T-helper 1 cell treated with Interleukin-12 subunit alpha and Interleukin-12 subunit beta and Interleukin-4 antibody, amounts not matched to agents 30 ng/mL and 1 ng/mL, for 36 hours (primary cell): ENCODE measurements at regions not wholly inside any gene's neighbourhood (a gene's known extent, or its start where the extent isn't known, plus 50 kb on each side); places are given as distances from the start of the nearest gene placed in this dataset.
"Not testable (repeated sequence)": the region's sequence is repeated elsewhere in the genome, so short reads cannot be mapped to it uniquely, and the experiment has no call there.

Experiments used
- intact Hi-C: fragments of 100-400 bp; cut with micrococcal nuclease; formaldehyde crosslinking; loops from one replicate; pipeline ENCODE4 v1.15.1; 2024

DNA sequence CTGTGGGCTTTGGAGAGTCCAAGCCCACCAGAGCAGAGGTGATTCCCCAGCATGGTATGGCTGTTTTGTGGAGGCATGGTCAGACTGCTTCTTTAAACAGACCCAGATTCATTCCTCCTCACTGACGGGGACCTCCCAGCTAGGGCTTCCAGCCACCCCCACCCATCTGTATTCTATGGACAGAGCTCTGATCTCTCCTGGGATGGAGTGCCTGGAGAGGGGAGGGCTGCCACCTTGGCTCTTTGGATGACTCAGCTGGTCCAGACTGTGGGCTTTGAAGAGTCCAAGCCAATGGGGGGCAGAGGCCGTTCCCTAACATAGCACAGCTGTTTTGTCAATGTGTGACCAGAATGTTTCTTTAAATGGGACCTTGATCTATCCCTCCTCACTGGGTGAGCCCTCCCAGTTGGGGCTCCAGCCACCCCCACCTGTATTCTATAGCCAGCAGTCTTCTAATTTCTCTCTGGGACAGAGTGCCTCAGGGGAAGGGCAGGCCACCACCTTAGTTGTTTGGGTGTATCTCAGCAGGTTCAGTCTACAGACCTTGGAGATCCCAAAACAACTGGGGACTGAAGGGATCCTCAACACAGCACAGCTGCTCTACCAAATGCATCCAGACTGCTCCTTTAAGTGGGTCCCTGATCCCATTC is 122.0 kb upstream of the OSTN start:
- intact Hi-C loops: no loop called here

DNA sequence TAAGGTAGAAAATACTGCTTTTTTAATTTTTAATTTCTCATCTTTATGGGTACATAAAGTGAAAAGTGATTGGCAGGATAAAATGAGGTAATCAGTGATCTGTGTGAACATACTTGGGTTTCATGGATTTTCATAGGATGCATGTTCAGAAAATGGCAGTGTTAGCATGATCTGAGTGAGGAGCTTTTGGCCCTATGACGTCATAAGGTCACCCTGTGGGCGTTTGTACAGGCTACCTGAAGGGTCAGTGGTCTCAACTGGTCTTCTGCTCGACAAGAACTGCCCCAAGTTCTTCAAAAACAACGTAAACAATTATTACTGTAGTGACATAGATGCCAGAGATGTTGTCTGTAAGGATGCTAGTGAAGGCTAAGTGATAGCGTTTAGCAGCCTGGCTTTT is 124.5 kb upstream of the OSTN start:
- intact Hi-C loops: no loop called here

DNA sequence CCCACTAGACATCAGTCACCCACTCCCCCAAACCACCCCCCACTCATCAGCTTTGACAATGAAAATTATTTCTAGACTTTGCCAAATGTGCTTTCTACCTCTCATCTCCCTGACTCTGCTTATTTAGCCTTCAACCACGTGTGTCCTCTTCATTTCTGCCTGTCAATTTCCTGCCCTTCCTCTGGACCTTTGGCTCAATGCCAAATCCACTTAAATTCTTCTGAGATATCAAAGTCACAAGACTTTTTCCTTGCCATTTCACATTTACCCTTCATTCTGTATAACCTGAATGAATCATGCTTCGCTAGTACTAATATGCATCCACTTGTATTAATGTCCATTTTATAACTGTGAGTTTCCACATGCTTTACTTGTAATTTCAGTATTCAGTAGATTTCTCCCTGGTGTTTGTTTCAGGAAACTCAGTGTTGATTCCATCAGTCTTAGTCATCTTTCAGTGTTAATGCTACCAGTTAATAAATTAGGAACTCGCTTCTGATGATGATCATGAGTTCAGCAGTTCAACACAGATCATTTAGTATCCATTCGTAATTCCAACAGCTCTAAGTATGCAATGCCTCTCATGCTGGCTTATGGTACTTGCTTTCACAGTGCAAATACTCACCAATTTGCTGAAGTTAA is 128.2 kb upstream of the OSTN start:
- intact Hi-C loops: no loop called here

DNA sequence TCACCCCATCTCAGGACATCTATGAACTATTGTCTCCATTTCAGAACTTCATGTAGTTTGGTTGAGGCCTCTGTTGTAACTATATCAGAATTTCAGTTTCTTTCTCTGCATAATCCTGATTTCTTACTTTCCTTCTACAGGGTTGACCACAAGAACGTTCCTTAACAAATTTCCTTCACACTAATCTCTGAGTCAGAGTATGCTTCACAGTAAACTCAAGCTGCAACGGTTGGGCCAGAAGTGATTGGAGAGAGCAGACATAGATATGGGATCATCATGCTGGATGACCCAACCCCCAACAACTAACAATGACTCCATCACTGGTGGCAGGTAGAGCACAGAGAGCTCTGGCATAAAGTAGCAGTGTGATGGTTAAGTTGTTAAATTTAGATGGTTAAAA is 128.8 kb upstream of the OSTN start:
- intact Hi-C loops: no loop called here

DNA sequence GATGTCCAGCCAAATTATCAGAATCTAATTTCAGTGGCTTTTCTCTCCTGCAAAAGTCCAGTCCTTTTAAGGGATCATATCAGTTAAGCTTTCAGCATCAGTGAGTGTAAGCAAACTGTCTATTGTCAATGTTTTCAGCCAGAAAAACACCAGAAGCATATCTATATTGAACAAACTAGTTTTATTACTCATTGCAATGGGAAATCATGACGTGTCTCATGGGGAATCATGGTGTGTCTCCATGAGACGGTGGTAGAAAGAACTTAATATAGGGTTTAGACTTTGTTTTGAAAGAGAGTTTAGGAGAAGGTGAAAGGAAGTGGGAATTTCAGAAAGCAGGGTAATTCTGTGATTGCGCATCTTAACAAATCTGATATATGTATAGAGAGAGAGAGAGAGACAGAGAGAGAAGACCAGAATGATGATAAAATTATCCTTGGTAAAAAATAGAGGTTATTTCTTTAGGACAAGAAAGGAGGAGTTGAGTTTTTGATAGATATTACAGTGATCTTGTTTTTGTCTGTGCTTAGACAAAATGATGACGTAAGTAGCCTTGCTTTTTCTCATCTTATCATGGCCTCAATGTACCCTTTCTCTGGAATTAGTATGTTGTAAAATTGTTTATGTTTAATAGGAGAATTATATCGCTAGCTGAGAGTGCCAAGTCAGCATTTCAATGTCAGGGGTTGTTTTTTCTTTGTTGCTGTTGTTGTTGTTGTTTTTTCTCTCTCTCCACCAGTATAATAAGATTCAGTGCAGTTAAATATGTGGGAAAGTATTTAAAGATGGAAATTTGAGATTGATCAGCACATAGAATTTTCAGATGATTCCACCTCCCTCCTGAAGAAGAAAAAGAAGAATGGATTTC is 129.9 kb upstream of the OSTN start:
- intact Hi-C loops: no loop called here

DNA sequence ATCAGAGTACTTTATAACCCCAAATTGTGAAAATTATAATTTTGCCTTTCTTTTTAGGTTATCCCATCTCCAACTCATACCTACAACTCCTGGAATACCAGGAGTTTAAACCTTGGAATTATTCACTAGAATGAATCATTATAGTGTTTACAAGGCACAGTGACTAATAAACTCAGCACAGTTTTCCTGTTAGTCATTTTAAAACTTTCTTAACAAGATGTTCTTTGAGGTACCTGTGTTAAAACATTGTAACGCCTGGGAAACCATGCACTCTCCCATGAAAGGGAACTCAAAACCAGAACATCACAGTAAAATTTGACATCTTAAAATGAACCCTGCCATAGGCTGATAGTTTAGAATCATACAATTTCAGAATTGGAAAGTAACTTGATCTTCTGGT is 132.4 kb upstream of the OSTN start:
- intact Hi-C loops: no loop called here

DNA sequence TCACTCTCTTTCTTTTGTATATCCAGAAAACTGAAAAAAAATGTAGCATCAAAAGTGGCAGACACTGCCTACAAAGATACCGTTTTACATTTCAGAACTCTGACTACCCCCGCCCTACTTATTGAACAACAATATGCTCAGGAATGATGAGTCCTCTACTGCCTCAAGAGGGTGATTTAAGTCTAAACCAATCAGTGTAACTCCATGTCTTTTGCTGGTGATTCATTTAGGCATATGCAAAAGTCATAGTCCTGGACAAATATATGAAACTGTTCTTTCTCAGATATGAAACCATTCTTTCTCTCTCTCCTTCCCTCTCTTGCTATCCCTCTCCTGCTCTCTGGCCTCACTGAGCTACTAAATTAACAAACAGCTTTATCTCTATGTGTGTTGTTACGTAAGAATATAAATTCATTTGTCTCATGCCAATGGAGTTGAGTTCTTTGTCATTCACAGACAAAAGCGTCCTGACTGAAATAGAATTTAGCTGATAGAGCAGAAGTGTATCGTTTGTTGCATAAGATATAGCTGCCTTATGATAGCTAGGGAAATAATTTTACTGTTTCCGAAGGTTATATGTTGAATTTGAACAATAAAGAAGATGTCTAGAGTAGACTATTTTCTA is 133.7 kb upstream of the OSTN start:
- intact Hi-C loops: no loop called here

DNA sequence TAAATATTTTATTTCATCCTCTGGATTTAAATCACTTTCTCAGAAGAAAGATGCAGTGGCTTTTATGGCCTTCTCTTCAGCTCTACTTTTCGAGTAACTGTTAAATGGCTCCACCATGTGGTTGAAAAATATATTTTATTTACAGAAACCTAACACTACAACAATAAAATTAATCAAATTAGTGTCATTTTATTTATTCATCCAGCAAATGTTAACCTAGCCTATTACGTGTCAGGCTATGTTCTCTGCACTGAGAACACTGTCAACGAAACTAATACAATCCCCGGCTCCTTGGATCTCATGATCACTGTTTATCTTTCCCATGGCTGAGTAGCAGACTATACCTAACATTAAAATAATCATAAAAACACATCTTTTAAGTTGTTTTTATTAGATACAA is 148.0 kb upstream of the OSTN start:
- intact Hi-C loops: loop anchor here (1.0 to 2.0 kb wide), 3 partner anchors 167 to 1084 kb away; no protein-coding TSS in a partner anchor

DNA sequence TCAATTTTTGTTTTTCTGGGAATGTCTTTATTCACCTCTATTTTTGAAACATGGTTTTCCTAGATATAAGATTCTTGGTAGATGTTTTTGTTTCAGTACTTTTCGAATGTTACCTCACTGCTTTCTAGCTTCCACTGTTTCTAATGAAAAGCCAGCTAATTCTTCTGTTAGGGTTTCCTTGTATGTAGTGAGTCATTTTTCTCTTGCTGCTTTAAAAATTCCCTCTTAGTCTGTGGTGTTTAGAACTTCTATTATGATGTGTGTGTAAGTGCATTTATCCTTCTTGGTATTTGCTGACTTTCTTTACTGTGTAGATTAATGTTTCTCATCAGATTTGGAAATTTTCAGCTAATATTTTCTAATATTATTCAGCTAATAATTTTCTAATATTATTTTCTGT is 151.1 kb upstream of the OSTN start:
- intact Hi-C loops: no loop called here

DNA sequence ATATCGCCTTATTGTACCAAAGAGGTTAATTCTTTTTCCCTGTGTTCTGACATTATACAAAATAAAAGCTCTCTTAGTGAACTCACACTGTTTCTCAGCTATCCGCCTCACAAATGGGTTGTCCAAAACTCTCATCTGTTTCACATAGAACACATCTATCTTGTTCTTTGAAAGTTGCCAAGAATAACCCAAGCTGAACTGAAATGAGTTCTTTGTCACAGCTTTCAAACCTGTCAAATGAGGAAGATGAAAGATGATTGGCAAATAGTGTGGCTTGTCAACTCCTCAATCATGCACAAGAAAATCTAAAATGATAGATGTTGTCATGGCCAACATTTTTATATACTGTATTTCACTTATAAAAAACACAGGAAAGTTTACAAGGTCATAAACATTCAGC is 168.1 kb upstream of the OSTN start:
- intact Hi-C loops: no loop called here

DNA sequence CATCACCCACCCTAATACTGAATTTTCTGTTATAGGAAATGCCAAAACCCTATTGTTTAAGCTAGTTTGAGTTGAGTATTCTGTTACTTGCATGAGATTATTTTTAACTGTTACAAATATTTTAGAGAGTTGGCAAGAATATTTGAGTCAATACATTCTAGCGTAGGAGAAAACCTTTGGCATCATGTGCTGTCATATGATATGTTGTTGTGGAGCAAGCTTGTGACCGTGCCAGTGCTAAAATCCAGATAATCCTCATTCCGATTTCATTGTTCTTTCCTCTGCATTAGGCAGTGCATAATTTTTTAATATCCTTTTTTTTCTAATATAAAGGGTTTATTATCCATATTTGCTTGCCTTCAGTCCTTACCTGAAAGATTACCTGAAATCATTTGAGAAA is 168.0 kb upstream of the GMNC start:
- intact Hi-C loops: no loop called here

DNA sequence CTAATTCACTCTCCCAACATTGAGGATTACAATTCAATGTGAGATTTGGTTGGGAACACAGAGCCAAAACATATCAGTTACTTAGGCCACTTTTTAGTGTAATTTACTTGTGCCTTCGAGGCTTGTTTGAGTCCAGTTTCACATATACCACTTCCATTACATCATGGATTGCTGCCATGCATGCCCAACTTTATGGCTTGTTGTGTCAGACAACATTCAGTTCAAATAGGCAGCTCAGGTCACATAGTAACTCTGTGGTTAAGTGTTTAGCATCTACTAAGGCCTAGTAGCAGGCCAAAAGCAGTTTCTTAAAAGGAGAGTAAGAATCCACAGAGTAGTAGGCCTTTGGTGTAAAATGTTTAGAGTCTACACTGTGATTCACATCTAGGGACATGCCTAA is 164.3 kb upstream of the GMNC start:
- intact Hi-C loops: no loop called here

DNA sequence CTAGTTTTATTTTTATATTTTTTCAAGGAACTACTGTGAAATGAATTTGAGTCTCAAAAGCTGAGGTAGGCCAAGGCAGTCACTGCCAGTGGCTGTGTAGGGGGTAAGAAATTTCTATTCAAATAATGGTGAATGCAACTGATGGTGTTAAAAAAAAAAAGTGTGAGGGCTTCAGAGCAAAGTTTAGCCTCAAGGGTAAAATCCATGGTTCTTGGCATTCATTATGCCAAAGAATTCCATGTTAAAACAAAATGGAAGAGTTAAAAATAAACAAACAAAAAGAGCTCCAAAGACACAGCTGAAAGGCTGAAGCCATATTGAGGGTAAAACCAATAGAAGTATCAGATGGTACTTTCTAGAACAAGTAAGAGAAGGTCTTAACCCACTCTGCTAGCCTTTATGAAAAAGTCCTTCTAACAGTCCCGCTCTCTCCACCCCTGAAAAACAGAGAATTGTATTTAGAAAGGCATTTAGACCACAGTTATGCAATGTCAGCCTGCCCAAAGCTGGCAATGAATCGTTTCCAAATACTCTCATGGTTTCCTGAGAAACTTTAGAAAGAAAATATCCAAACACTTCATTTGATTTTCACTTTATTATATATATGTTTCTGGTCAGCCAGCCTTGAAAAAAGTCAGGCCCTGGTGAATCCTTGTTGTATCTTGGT is 158.4 kb upstream of the GMNC start:
- intact Hi-C loops: no loop called here

DNA sequence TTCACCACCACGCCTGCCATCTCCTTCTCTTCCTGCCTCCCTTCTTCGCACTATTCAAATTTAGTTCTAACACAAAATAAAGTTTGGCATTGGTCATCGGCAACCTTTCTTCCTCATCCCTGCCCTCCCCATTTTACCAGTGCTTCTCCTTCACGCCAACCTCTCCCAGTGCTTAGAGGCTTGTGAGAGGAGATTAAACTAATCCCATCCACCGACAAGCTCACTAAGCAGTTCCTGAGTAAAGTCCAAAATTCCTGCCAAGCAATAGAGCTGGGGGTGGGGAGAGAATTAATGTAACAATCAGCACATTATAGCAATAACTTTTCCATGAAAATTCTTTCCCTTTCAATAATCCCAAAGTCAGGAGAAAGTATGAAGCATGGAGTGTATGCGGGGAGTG is 157.4 kb upstream of the GMNC start:
- intact Hi-C loops: no loop called here

DNA sequence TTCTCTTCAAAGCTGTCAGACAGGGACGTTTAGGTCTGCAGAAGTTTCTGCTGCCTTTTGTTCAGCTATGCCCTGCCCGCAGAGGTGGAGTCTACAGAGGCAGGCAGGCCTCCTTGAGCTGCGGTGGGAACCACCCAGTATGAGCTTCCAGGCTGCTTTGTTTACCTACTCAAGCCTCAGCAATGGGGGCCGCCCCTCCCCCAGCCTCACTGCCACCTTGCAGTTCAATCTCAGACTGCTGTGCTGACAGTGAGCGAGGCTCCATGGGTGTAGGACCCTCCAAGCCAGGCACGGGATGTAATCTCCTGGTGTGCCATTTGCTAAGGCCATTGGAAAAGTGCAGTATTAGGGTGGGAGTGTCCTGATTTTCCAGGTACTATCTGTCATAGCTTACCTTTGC is 153.5 kb upstream of the GMNC start:
- intact Hi-C loops: not testable (repeated sequence)

DNA sequence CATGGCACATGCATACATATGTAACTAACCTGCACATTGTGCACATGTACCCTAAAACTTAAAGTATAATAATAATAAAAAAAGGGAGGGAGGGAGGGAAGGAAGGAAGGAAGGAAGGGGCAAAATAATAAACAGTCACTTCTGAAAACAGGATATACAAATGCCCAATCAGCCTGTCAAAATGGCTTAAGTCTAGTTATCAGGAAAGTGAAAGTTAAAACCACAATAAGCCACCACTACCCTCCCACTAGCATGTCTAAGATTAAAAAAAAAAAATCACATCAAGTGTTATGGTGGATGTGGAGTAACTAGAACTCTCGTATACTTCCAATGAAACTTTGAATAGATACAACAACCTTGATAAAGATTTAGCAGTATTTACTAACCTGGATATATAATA is 145.6 kb upstream of the GMNC start:
- intact Hi-C loops: no loop called here

DNA sequence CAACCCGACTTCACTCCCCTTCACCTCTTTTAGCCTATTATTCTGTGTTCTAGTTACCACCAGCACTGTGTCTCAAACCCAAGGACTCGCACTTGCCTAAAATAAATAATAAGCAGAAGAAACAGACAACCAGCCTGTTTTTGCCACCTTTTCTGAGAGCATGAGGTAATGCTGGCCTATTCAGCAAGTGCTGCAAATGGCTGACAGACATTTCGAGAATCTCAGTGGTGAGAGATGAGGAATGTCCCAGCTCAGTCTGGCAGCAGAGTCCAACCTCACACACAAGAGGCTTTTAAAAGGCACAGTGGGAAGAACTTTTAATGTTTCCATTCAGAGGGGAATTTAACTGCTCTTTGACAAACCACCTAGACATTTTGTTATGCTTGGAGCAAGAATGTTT is 143.3 kb upstream of the GMNC start:
- intact Hi-C loops: no loop called here

DNA sequence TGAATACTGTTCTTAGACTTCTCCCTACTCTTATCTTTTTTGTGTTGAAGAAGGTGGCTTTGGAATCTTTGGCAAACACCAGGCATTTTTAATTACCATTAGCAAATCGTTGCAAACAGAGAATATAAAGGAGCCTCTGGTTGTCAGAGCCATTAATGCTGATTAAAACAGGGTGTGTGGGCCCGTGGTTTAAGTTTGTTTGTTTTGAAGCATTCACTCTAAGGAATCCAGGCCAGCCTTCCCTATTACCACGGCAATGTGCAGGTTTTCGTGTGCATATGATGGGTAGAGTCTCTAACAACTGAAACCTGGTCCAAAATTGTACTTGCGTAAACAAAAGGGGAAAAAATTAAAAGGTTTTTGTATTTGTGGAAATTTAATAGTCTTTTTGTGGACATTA is 141.2 kb upstream of the GMNC start:
- intact Hi-C loops: no loop called here

DNA sequence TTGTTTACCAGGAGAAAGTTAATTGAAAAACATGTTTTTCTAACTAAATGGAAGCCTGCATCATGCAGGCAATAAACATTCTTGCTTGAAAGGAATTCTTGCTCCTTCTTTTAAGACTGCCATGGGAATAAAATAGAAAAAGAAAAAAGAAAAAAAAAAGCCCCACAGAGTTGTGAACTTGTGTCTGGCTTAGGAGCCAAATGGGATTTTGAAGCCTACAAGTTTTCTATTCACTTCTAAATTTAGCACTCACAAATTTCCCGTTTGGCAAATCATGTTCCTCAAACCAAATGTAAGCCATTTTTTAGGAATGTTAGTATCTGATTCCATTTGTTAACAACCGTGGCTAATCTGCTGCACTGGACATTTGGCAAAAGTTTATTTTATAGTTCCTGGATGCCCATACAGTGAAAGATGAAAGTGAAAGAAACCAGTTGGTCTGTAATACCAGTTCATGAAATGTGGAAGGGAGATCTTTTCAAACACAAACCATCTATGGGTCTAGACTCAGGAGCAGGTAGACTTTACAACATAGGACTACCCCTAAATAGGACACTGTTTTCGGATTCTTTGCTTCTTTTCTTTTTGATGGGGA is 133.8 kb upstream of the GMNC start:
- intact Hi-C loops: no loop called here

DNA sequence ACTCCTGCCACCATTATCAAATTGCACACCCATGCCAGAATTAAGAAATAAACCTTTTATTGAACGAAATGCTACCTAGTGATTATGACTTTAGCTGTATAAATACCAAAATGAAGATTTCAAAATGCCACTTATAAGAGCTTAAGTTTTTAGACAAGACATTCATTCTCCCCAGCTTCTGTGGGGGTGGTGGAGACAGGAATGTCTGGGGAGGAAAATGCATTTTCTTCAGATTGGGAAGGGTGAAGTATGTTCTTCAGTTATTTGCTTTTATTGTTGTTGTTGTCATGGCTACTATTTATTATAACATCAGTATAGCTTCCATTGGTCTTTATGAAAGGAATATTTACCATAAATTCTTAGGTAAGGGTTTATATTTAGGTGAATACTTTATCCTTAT is 132.7 kb upstream of the GMNC start:
- intact Hi-C loops: no loop called here

DNA sequence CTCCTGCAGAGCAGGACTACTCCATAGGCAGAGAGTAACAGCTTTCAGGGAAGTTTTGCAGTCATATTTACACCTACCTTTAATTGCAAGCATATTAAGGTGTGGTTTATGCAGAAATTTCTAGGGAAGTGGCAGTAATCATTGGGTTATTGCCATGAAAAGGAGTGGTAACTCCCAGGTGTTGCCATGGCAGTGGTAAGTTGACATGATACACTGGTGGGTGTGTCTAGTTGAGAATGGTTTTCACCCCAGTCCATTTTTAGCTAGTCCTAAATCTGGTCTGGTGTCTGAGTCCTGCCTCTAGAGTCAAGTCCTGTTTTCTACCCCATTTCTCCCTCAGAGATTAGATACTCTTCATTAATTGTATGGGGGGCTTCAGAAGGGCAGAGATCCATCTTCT is 128.4 kb upstream of the GMNC start:
- intact Hi-C loops: no loop called here
